GM19372 (cell line): ENCODE measurements at regions not wholly inside any gene's neighbourhood (a gene's known extent, or its start where the extent isn't known, plus 50 kb on each side); places are given as distances from the start of the nearest gene placed in this dataset.

Experiments
- ATAC-seq: cut with Tn5 transposase; IDR thresholded peaks from one replicate; pipeline ENCODE4 v1.9.1; 2021; ENCODE audit warnings: mild to moderate bottlenecking, low read depth, moderate library complexity; ENCODE audit not compliant: unreplicated experiment

DNA sequence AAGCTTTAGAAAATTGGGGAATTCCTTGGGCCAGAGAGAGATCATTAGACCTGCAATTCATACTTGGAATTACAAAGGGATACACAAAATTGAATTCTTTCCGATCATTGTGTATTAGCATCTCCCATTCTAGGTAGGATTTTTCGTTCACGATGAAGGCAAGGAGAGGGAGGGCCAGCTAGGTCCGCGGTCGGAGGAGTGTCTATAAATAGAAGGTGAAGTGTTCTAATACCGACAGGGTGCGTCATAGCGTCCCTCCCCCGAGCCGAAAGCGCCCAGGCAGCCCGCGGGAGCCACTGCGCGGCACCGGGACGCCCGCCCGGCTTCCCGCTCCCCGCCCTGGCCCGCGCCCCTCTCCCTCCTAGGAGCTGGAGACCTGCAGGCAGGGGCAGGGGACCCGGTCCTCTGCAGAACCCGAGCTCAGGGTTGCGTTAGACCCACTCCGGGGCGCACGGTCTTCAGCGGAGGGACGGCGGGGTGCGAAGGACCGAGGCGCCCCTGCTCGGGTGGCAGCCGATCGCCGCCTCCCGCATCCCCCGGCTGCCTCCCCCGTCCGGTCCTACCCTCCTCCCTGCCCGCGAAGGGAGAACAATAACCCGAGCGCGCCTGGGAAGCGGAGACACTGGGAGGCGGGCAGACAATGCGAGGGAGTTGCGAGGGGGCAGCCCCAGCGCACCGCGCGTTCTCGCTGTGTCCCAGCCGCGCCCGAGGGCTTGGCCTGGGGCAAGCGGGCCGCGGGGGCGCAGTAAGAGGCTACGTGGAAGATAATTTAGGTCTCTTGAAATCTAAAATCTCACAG lies 114.2 kb upstream of the SERTAD2 start:
- ATAC-seq: peak; percentile 75

GRCh38 chr2:64768491-64769005 lies 114.8 kb upstream of the SERTAD2 start:
- no peak for ATAC-seq

DNA sequence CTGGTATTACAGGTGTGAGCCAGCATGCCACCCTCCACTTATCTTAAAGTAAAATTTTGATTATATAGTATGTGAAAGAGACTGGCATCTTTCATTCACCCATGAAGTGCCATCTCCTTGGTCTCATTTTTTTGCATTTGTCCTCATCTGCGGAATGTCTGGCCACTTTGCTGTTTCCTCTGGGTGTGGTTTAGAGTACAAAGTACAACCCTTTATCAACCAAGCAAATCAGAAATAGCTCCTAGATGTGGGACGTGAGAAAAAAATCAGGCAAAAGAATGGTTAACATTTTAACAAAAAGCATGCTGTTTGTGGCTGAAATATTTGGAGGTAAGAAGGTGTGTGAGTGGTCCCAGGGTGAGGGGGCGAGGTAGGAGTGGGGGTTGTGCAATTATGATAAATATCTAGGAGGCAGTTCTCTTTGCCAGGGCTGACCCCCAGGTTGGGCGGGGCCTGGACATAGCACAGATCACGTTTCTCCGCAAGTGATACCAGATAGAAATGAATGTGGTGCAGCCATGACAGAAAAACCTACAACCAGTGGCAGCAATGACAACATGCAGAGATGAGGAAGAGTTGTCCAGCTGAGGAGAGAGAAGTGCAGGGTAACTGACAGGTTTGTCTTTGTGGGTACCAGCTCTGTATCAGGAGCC lies 115.8 kb upstream of the SERTAD2 start:
- no peak for ATAC-seq

DNA sequence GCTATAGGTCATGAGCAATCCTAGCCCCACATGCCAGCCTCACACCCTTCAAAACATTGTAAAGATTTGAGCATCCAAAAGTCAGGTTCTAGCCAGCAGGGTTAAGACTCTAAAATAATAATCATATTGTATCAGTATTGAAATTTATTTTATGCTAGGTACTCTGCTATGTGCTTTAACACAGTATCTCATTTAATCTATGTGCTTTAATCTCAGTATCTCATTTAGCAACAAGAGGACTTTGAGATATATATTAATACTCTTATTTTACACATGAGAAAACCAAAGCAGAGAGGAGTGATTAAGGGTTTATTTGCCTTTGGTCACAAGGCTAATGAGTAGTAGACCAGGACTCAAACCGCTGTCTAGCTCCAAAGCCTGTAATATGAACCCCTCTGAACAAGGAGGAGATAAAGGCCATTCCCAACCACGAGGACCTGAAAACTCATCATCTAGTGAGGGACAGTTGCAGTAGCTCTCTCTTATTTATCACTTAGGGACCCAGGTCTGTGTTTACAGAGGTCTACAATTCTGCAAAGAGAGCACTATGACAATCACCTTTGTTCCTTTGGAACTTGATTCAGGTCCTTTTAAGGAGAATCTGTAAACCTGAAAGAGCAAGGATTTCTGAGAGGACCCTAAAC lies 116.5 kb upstream of the SERTAD2 start:
- ATAC-seq: no peak

DNA sequence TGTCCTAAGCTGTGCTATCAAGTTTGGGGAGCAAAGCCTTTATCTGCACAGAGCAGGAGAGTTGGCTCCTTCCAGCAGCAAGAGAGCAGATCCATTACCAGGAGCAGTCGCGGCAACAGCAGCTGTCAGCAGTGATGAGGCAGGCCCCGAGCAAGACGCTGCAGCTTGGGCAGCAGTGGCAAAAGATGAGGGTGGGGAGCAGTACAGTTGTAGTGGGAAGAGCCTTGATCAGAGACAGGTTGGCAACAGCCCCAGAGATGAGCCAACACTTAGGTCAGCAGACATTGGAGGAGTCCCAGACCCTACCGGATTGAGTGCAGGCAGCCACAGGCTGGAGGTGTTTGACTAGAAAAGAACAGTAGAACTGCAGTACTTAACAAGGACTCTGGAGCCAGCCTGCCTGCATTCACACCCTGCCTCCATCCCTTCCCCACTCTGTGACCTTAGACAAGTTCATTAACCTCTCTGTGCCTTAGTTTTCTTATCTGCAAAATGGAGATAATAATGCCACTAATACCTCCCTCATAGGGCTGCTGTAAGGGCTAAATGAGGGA lies 117.1 kb upstream of the SERTAD2 start:
- ATAC-seq: no peak

GRCh38 chr2:64771737-64772136 lies 118.0 kb upstream of the SERTAD2 start:
- ATAC-seq: no peak

GRCh38 chr2:64773461-64774118 lies 119.9 kb upstream of the SERTAD2 start:
- ATAC-seq: no peak

GRCh38 chr2:64777841-64778240 lies 124.1 kb upstream of the SERTAD2 start:
- ATAC-seq: no peak

DNA sequence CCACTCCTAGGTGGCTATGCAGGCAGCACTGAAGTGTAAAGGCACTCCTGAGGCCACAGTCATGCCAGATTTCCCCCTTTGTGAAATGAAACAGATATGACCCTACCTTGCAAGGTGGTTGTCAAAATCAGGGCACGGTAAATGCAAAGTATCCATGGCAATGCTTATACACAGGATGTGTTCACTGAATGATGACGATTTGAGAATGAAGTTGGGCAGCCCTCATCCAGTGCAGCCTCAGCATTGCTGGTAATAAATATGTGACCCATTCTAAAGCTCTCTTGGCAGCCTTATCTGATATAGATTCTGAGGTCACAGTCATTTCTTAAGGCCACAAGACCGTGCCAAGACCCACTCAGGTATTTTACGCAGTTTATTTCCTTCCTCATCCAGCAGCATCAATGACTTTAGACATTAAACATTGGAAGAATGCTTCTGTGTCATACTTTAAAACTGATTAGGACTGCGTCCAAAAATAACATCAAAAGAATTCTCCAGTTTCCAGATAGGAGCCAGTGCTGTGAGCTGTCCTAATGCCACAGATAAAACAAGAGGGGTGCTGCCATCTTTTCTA lies 125.5 kb upstream of the SERTAD2 start:
- ATAC-seq: no peak

- ATAC-seq: no peak
Measured at GRCh38 chr2:64780041-64780440, 126.3 kb upstream of the SERTAD2 start.

DNA sequence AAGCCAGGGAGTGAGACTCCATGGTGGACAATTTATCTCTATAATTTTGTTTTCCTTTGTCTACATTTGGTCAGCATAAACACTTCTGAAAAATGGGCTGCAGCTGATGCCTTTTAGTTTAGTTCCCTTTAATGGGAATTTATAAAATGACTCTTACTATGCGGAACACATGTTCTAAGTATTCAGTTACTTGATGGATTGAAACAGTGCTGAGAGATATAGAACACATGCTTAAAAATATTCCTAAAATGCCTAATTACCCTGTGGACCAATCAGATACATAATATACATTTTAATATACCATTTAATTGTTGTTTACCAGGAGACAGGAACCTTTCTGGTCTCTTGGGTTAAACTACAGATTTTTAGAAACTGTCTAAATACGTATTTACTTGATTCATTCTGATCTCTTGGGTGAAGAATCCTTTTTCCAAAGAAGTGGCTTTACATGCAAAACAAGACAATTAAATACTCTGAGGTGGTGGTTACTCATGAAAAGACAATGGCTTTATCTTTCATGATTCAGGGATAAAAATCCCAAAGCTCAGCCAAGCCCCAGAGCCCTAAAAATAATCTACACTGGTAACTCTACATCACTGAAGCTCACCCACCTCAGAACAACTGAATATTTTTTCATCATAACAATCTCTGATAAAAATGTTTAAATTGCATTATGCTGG lies 128.1 kb upstream of the SERTAD2 start:
- no peak for ATAC-seq

- no peak for ATAC-seq
Measured at GRCh38 chr2:64784168-64785061, 130.7 kb upstream of the SERTAD2 start.

GRCh38 chr2:64785245-64785644 lies 131.5 kb upstream of the SERTAD2 start:
- ATAC-seq: no peak

- ATAC-seq: no peak
Measured at GRCh38 chr2:64786343-64787018, 132.8 kb upstream of the SERTAD2 start.

- no peak for ATAC-seq
Measured at GRCh38 chr2:64787019-64787365, 133.3 kb upstream of the SERTAD2 start.

DNA sequence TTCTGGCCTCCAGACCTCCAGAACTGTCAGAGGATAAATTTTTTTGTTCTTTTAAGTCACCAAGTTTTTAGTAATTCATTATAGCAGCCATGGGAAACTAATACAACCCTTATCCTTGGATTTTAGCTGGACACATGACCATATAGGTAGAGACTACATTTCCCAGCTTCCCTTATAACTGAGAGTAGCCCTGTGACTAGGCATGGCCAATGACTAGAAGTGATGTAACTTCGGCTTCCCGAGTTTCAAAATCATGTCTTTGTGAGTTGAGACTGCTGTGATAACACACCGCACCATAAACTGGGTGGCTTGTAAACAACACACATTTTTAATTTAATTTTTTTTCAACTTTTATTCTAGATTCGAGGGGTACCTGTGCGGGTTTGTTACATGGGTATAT lies 134.0 kb upstream of the SERTAD2 start:
- ATAC-seq: no peak

DNA sequence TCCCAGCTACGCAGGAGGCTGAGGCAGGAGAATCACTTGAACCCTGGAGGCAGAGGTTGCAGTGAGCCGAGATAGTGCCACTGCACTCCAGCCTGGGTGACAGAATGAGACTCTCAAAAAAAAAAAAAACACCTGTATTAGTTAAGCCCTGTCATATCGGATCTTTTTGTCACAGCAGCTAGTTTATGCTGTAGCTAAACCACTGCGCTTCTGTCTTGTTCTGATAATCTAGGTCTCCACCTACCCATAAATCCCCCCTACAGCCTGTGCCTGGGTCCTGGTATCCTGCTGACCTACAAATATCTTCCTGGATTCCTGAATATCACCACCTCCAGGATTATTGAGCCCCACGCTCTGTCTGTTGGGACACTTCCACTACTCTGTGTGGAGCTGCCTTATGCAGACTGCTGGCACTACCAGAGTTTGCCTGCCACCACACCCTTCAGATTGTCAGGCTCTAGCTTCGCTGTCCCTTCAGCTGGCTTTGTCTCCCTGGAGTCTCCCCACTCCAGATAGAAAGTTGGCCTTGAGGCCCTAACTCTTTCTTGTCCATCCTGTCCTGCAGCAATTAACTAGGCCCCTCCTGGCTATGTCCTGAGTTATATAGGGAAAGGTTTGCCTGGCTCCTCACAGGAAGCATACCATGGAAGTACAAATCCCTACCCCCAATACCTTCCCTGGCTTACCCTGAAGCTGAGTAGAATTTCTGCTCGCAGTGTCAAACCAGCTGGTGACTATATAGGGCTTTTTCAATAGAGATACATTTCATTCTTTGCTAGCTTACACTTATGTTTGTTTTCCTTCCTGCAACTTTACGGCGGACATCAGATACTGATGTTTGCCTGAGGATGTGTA lies 136.0 kb upstream of the SERTAD2 start:
- no peak for ATAC-seq
